Mucosa of descending colon (tissue), 3 donors: ENCODE measurements at regions not wholly inside any gene's neighbourhood (a gene's known extent, or its start where the extent isn't known, plus 50 kb on each side); places are given as distances from the start of the nearest gene placed in this dataset.

ENCODE experiments used
- ATAC-seq: fragments of 200-7000 bp; cut with Tn5 transposase; one replicate; pipeline ENCODE4 v1.9.1; 2020; ENCODE audit warnings: mild to moderate bottlenecking, moderate library complexity
- DNase-seq, 3 donors: peaks; one replicate each; pipeline ENCODE4 v3.0.0-alpha.2; 2020
- H3K36me3 ChIP-seq: fragments of 200-600 bp; one replicate; pipeline ENCODE4 v1.8.0; 2021; ENCODE audit warnings: low read depth, mild to moderate bottlenecking
- H3K4me1 ChIP-seq: fragments of 200-600 bp; one replicate; pipeline ENCODE4 v1.8.0; 2021; ENCODE audit warnings: low read depth, mild to moderate bottlenecking
- H3K4me3 ChIP-seq: fragments of 200-600 bp; one replicate; pipeline ENCODE4 v1.8.0; 2021; ENCODE audit warnings: mild to moderate bottlenecking
- H3K9me3 ChIP-seq: fragments of 200-600 bp; one replicate; pipeline ENCODE4 v1.8.0; 2021; ENCODE audit warnings: mild to moderate bottlenecking
- CTCF ChIP-seq: fragments of 200-600 bp; IDR thresholded peaks from one replicate; pipeline ENCODE4 v1.8.0; 2022; ENCODE audit warnings: antibody characterized with exemption, mild to moderate bottlenecking
- intact Hi-C, 2 donors: fragments of 100-400 bp; cut with DNase I in 1 of 2; cut with micrococcal nuclease in 1 of 2; formaldehyde crosslinking; loops; one replicate each; pipeline versions ENCODE4 v1.11.0 to v1.11.1; 2022; cut with DNase I, micrococcal nuclease
- donor health status: DM: no; HTN: no; CAD: no; lungs with moderate emphysema.
- donor health status: DM: no; HTN: no; CAD: no.
- donor health status: DM: no; HTN: yes; CAD: no.

- ATAC-seq (no peak), DNase-seq (no peak)
- Histone ChIP-seq H3K9me3 (no peaks in the 10 kb centered on the region), H3K4me1 (no peaks in the 10 kb centered on the region), H3K36me3 (no peaks in the 10 kb centered on the region), H3K4me3 (no peak overlapping the region)
- intact Hi-C loops: no loop called here
- no peak for TF ChIP-seq CTCF
Measured at GRCh38 chr2:19783935-19784334, 117.8 kb downstream of the TTC32 start.

- Histone ChIP-seq H3K36me3 (no peaks in the 10 kb centered on the region), H3K4me3 (no peak overlapping the region), H3K4me1 (no peaks in the 10 kb centered on the region), H3K9me3 (no peaks in the 10 kb centered on the region)
- no peak for TF ChIP-seq CTCF
- DNase-seq (no peak), ATAC-seq (no peak)
- intact Hi-C loops: no loop called here
Measured at GRCh38 chr2:19776941-19777514, 124.8 kb downstream of the TTC32 start.

DNA sequence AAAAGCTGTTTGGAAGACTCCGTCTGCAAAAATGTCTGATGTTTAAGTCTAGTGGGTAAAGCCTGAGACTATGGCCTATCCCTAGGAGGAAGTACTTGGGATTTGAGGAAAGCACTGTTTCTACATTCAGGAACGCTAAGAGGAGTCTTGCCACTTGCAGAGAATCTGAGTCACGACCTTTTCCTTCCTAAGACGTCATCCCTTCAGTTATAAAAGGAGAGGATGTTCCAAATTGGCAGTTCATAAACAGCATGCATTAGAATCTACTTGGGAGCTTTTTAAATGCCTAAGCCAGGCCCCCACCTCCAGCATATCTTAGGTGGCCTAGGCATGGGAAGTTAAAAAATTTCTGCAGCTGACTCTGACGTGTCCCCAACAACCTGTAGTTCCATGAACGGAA lies 125.9 kb downstream of the TTC32 start:
- DNase-seq: no peak
- intact Hi-C loops: no loop called here
- H3K36me3 ChIP-seq: no peaks in the 10 kb centered on the region
- no peak for ATAC-seq
- no peaks in the 10 kb centered on the region for H3K4me1 ChIP-seq
- no peak for TF ChIP-seq CTCF
- no peak overlapping the region for H3K4me3 ChIP-seq
- no peaks in the 10 kb centered on the region for H3K9me3 ChIP-seq

- intact Hi-C loops: no loop called here
- no peak overlapping the region for H3K4me3 ChIP-seq
- H3K36me3 ChIP-seq: no peaks in the 10 kb centered on the region
- ATAC-seq: no peak
- TF ChIP-seq CTCF: no peak
- no peaks in the 10 kb centered on the region for H3K9me3 ChIP-seq
- no peak for DNase-seq
- no peaks in the 10 kb centered on the region for H3K4me1 ChIP-seq
Measured at GRCh38 chr2:19775315-19775714, 126.5 kb downstream of the TTC32 start.

DNA sequence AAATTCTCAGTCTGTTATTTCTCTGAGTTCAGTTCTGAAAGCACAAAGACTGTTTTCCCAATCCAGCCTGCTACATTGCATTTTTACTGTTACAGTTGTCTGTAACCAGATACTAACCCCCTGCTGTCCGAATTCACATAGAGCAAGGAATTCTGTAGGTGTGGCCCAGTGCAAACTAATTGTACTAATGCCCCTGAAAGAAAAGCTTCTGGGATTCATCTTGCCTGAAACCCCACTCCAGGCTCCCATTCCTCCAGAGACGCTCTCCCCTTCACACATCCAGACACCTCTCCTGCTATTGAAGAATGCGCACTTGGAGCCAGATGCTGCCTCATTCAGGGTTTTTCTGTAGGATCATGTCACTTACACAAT lies 127.0 kb downstream of the TTC32 start:
- Histone ChIP-seq H3K4me1 (no peaks in the 10 kb centered on the region), H3K4me3 (no peak overlapping the region), H3K9me3 (no peaks in the 10 kb centered on the region), H3K36me3 (no peaks in the 10 kb centered on the region)
- intact Hi-C loops: no loop called here
- ATAC-seq: no peak
- TF ChIP-seq CTCF: no peak
- no peak for DNase-seq

- Histone ChIP-seq H3K9me3 (no peaks in the 10 kb centered on the region), H3K4me1 (no peaks in the 10 kb centered on the region), H3K4me3 (no peak overlapping the region), H3K36me3 (no peaks in the 10 kb centered on the region)
- no peak for DNase-seq
- no peak for TF ChIP-seq CTCF
- ATAC-seq: no peak
- intact Hi-C loops: no loop called here
Measured at GRCh38 chr2:19772981-19773380, 128.8 kb downstream of the TTC32 start.
